ENCODE measurements at regions not wholly inside any gene's neighbourhood (a gene's known extent, or its start where the extent isn't known, plus 50 kb on each side); places are given as distances from the start of the nearest gene placed in this dataset.

GRCh38 chr20:11173916-11174315 is 500.1 kb upstream of the JAG1 start:
- H3K4ac ChIP-seq (replicated peaks; ENCODE audit: insufficient read length, low read depth, low read length), result no peak overlapping the region
- no peak overlapping the region for H3K23ac ChIP-seq (ENCODE audit: insufficient read length)
- no peak overlapping the region for H4K8ac ChIP-seq (ENCODE audit: extremely low read depth, insufficient read depth, low read length)
- H3K14ac ChIP-seq (ENCODE audit: insufficient read length), result no peak overlapping the region
- H2BK12ac ChIP-seq (ENCODE audit: low read depth, low read length), result no peak overlapping the region
- H3K18ac ChIP-seq (ENCODE audit: extremely low read depth, low read length), result no peak overlapping the region
- no peak overlapping the region for H2BK5ac ChIP-seq (ENCODE audit: low read depth, low read length)
- H3K9ac ChIP-seq (replicated peaks in 1 of 4; ENCODE audit: extremely low read depth in 1 of 4, low read depth in 3 of 4, low read length in 3 of 4), result no peak overlapping the region
- no peaks in the 10 kb centered on the region for H4K20me1 ChIP-seq (replicated peaks in 1 of 2; ENCODE audit: control insufficient read depth in 1 of 2, insufficient read depth in 2 of 2, low read length in 2 of 2)
- ChIA-PET POLR2A (ENCODE audit: partially characterized antibody) (no interaction called here), CTCF (ENCODE audit: partially characterized antibody) (no interaction called here)
- whole genome bisulfite sequencing, 2 experiments (ENCODE audit: extremely low coverage in 1 of 2, insufficient coverage in 1 of 2, insufficient read length in 1 of 2, insufficient replicate concordance in 2 of 2, low coverage in 1 of 2, low lambda C conversion rate in 2 of 2, missing lambda C conversion rate in 1 of 2), result 92% methylated on average over 4 of the region's 4 CpGs; no CpG with 5 or more reads in 1 of the 2 experiments
- no peak overlapping the region for H4K5ac ChIP-seq (ENCODE audit: insufficient read length, low read depth, low read length)
- no peak for TF ChIP-seq EGR1 (IDR thresholded peaks at IDR 0.05; ENCODE audit: borderline replicate concordance, low read depth, low read length)
- TF ChIP-seq SAP30 (IDR thresholded peaks at IDR 0.05; ENCODE audit: insufficient read depth, insufficient replicate concordance, low read length), result no peak
- TF ChIP-seq TEAD4 (IDR thresholded peaks at IDR 0.05; ENCODE audit: low read depth, low read length), result no peak
- no peak for TF ChIP-seq CHD2 (IDR thresholded peaks at IDR 0.05; ENCODE audit: low read length)
- no peak for TF ChIP-seq ATF3 (IDR thresholded peaks at IDR 0.05; ENCODE audit: insufficient read depth, low read depth, low read length)
- no peak for TF ChIP-seq TAF7 (optimal IDR thresholded peaks at IDR 0.05; ENCODE audit: borderline replicate concordance, low read depth, low read length)
- H2BK120ac ChIP-seq (replicated peaks; ENCODE audit: low read depth, low read length), result no peak overlapping the region
- H3K56ac ChIP-seq (replicated peaks; ENCODE audit: insufficient read length, low read depth, low read length), result no peak overlapping the region
- H2AFZ ChIP-seq (ENCODE audit: low read length), result no peak overlapping the region
- H3K4me2 ChIP-seq (ENCODE audit: insufficient read depth in 1 of 2, low read depth in 2 of 2, low read length in 2 of 2), result no peak overlapping the region
- no peaks in the 10 kb centered on the region for H3K27me3 ChIP-seq (replicated peaks in 1 of 4; ENCODE audit: control insufficient read depth in 3 of 4, extremely low read depth in 1 of 4, insufficient read depth in 3 of 4, low read length in 3 of 4)
- no peaks in the 10 kb centered on the region for H3K79me1 ChIP-seq (ENCODE audit: low read depth, low read length)
- DNase-seq (ENCODE audit: low read depth in 1 of 2, low spot score in 2 of 2) (no peak), FAIRE-seq (no peak)
- H2BK15ac ChIP-seq (ENCODE audit: low read length), result no peak overlapping the region
- no peaks in the 10 kb centered on the region for H3K79me2 ChIP-seq (ENCODE audit: control insufficient read depth in 1 of 2, insufficient read depth in 2 of 2, low read length in 2 of 2)
- H2BK20ac ChIP-seq (ENCODE audit: low read length), result no peak overlapping the region
- no peaks in the 10 kb centered on the region for H3K9me3 ChIP-seq (ENCODE audit: insufficient read depth in 2 of 2, low read depth in 1 of 2, low read length in 1 of 2)
- no peaks in the 10 kb centered on the region for H3K23me2 ChIP-seq (ENCODE audit: low read depth, low read length)
- no peak overlapping the region for H3K4me3 ChIP-seq (ENCODE audit: extremely low read depth in 1 of 4, insufficient read depth in 2 of 4, low read depth in 3 of 4, low read length in 4 of 4)
- no peaks in the 10 kb centered on the region for H3K36me3 ChIP-seq (ENCODE audit: control insufficient read depth in 2 of 4, insufficient read depth in 4 of 4, low read length in 3 of 4)
- no peak overlapping the region for H3K27ac ChIP-seq (ENCODE audit: low read depth, low read length)
- H3K4me1 ChIP-seq (replicated peaks in 1 of 4; ENCODE audit: control insufficient read depth in 3 of 4, insufficient read depth in 4 of 4, low read length in 3 of 4), result no peaks in the 10 kb centered on the region
- H2AK5ac ChIP-seq (ENCODE audit: low read depth, low read length), result no peak overlapping the region
- H4K91ac ChIP-seq (replicated peaks; ENCODE audit: insufficient read length, low read length), result no peak overlapping the region

All from H1 (cell line).